COLO829 (cell line): ENCODE measurements at regions not wholly inside any gene's neighbourhood (a gene's known extent, or its start where the extent isn't known, plus 50 kb on each side); places are given as distances from the start of the nearest gene placed in this dataset.

Experiments used
- DNase-seq: peaks from one replicate; pipeline ENCODE4 v3.0.0; 2012; ENCODE audit warnings: low spot score

GRCh38 chr13:95352486-95352885, 51.2 kb upstream of the ABCC4 start:
- no peak for DNase-seq

- DNase-seq, result no peak
Measured at GRCh38 chr13:95354156-95354555, 52.9 kb upstream of the ABCC4 start.

- peak; percentile 21 for DNase-seq
Measured at GRCh38 chr13:95354680-95355487, 53.6 kb upstream of the ABCC4 start.

GRCh38 chr13:95355494-95355893, 54.2 kb upstream of the ABCC4 start:
- no peak for DNase-seq

- DNase-seq, result no peak
Measured at GRCh38 chr13:95356916-95357315, 55.7 kb upstream of the ABCC4 start.

- no peak for DNase-seq
Measured at GRCh38 chr13:95357875-95358274, 56.6 kb upstream of the ABCC4 start.

- no peak for DNase-seq
Measured at GRCh38 chr13:95360052-95360451, 58.8 kb upstream of the ABCC4 start.

GRCh38 chr13:95360464-95361097, 59.3 kb upstream of the ABCC4 start:
- no peak for DNase-seq

GRCh38 chr13:95361686-95362085, 60.4 kb upstream of the ABCC4 start:
- DNase-seq, result no peak

- no peak for DNase-seq
Measured at GRCh38 chr13:95362666-95363065, 61.4 kb upstream of the ABCC4 start.

GRCh38 chr13:95367309-95367843, 66.1 kb upstream of the ABCC4 start:
- no peak for DNase-seq

- no peak for DNase-seq
Measured at GRCh38 chr13:95368998-95369397, 67.7 kb upstream of the ABCC4 start.

GRCh38 chr13:95375706-95376105, 74.5 kb upstream of the ABCC4 start:
- DNase-seq, result no peak

GRCh38 chr13:95378603-95379002, 77.4 kb upstream of the ABCC4 start:
- DNase-seq, result no peak

- DNase-seq, result peak; percentile 78
Measured at GRCh38 chr13:95380468-95381211, 79.4 kb upstream of the ABCC4 start.

- no peak for DNase-seq
Measured at GRCh38 chr13:95381212-95381527, 79.9 kb upstream of the ABCC4 start.

- no peak for DNase-seq
Measured at GRCh38 chr13:95382411-95382810, 81.2 kb upstream of the ABCC4 start.

- DNase-seq, result no peak
Measured at GRCh38 chr13:95382916-95383315, 81.7 kb upstream of the ABCC4 start.

- DNase-seq, result no peak
Measured at GRCh38 chr13:95385373-95385772, 84.1 kb upstream of the ABCC4 start.

GRCh38 chr13:95385798-95386197, 84.5 kb upstream of the ABCC4 start:
- DNase-seq, result peak; percentile 27

- no peak for DNase-seq
Measured at GRCh38 chr13:95386370-95386769, 85.1 kb upstream of the ABCC4 start.

GRCh38 chr13:95387733-95388207, 86.5 kb upstream of the ABCC4 start:
- DNase-seq, result no peak
